Mucosa of descending colon (tissue), 3 donors: ENCODE measurements at regions not wholly inside any gene's neighbourhood (a gene's known extent, or its start where the extent isn't known, plus 50 kb on each side); places are given as distances from the start of the nearest gene placed in this dataset.
A peak's percentile ranks its signal among the peaks of the same experiment; 100 is the strongest.

Source experiments
- ATAC-seq: fragments of 200-7000 bp; cut with Tn5 transposase; one replicate; pipeline ENCODE4 v1.9.1; 2020; ENCODE audit warnings: mild to moderate bottlenecking, moderate library complexity
- DNase-seq, 3 donors: peaks; one replicate each; pipeline ENCODE4 v3.0.0-alpha.2; 2020
- H3K36me3 ChIP-seq: fragments of 200-600 bp; one replicate; pipeline ENCODE4 v1.8.0; 2021; ENCODE audit warnings: low read depth, mild to moderate bottlenecking
- H3K4me1 ChIP-seq: fragments of 200-600 bp; one replicate; pipeline ENCODE4 v1.8.0; 2021; ENCODE audit warnings: low read depth, mild to moderate bottlenecking
- H3K4me3 ChIP-seq: fragments of 200-600 bp; one replicate; pipeline ENCODE4 v1.8.0; 2021; ENCODE audit warnings: mild to moderate bottlenecking
- H3K9me3 ChIP-seq: fragments of 200-600 bp; one replicate; pipeline ENCODE4 v1.8.0; 2021; ENCODE audit warnings: mild to moderate bottlenecking
- intact Hi-C, 2 donors: fragments of 100-400 bp; cut with DNase I in 1 of 2; cut with micrococcal nuclease in 1 of 2; formaldehyde crosslinking; loops; one replicate each; pipeline versions ENCODE4 v1.11.0 to v1.11.1; 2022; cut with DNase I, micrococcal nuclease
- TF ChIP-seq, protein P1 (sequence below): fragments of 200-600 bp; IDR thresholded peaks from one replicate; pipeline ENCODE4 v1.8.0; 2022; ENCODE audit warnings: antibody characterized with exemption, mild to moderate bottlenecking
- donor health status: DM: no; HTN: no; CAD: no; lungs with moderate emphysema.
- donor health status: DM: no; HTN: no; CAD: no.
- donor health status: DM: no; HTN: yes; CAD: no.

- TF ChIP-seq, protein P1, sequence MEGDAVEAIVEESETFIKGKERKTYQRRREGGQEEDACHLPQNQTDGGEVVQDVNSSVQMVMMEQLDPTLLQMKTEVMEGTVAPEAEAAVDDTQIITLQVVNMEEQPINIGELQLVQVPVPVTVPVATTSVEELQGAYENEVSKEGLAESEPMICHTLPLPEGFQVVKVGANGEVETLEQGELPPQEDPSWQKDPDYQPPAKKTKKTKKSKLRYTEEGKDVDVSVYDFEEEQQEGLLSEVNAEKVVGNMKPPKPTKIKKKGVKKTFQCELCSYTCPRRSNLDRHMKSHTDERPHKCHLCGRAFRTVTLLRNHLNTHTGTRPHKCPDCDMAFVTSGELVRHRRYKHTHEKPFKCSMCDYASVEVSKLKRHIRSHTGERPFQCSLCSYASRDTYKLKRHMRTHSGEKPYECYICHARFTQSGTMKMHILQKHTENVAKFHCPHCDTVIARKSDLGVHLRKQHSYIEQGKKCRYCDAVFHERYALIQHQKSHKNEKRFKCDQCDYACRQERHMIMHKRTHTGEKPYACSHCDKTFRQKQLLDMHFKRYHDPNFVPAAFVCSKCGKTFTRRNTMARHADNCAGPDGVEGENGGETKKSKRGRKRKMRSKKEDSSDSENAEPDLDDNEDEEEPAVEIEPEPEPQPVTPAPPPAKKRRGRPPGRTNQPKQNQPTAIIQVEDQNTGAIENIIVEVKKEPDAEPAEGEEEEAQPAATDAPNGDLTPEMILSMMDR, result no peak
- intact Hi-C loops, result no loop called here
- no peak for ATAC-seq
- no peaks in the 10 kb centered on the region for H3K4me1 ChIP-seq
- no peak for DNase-seq
- H3K4me3 ChIP-seq, result no peak overlapping the region
- H3K36me3 ChIP-seq, result no peaks in the 10 kb centered on the region
- H3K9me3 ChIP-seq, result no peaks in the 10 kb centered on the region
Measured at GRCh38 chr20:18971574-18971973, 158.0 kb downstream of the SCP2D1 start.

DNA sequence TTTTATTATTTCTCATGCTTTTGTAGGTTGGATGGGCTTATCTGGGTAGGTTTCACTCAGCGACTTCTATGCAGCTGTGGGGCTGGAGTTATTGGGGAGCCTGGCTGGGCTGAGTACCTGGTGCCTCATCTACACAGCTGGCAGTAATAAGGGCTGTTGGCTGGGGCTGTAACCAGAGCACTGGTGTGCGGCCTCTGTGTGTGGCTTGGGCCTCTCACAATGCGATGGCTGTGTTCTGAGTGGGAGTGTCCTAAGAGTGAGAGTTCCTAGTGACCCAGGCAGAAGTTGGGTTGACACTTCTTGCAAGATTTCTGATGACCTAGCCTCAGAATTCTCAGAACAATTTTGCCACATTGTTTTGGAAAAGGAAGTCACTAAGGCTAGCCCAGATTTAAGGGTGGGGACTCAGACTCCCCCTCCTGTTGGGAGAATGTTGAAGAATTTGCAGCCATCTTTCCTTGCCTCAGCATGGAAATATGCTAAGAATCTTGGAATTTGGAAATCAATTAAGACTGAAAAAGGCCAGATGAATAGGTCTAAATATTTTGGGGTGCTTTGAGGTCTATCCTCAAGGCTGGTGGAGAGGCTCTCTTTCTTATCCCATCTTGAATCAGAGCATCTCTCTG is 158.8 kb downstream of the SCP2D1 start:
- H3K4me1 ChIP-seq, result no peaks in the 10 kb centered on the region
- intact Hi-C loops, result no loop called here
- H3K4me3 ChIP-seq, result no peak overlapping the region
- TF ChIP-seq, protein P1, result no peak
- ATAC-seq (no peak), DNase-seq (no peak)
- H3K36me3 ChIP-seq, result no peaks in the 10 kb centered on the region
- no peaks in the 10 kb centered on the region for H3K9me3 ChIP-seq

DNA sequence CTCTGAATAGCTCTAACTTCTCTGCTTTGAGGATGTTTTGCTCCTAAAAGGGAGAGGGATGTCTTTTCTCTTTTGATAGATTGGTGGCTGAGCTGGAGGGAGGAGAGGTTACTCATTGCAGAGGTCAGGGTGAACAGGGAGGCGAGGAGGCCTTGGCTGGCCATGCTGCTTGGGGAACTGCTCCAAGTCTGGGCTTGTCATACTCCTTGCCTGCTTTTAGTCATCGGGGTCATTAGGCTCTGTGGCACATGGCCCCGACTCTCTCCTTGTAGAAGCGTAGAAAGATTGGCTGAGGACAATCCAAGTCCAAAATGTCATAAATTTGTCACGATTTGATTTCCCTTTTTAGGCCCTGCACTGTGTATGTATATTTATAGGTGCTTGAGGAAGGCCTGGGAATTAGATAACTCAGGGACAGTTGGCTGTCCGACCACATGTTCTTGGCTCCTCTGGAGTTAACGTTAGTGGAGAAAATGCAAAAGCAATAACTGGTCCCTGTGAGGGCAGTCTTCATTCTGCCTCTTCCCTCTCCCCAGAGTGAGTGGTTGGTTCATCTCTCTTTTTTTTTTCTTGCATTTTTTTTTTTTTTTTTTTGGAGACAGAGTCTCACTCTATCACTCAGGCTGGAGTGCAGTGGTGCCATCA is 160.1 kb downstream of the SCP2D1 start:
- TF ChIP-seq, protein P1, result no peak
- DNase-seq (peak in 2 of 3 donors; percentile 23 to 59), ATAC-seq (peak; percentile 43)
- Histone ChIP-seq H3K9me3 (no peaks in the 10 kb centered on the region), H3K4me3 (no peak overlapping the region), H3K36me3 (no peaks in the 10 kb centered on the region), H3K4me1 (no peaks in the 10 kb centered on the region)
- intact Hi-C loops, result no loop called here

GRCh38 chr20:18974660-18975059 is 161.1 kb downstream of the SCP2D1 start:
- Histone ChIP-seq H3K9me3 (no peaks in the 10 kb centered on the region), H3K4me3 (no peak overlapping the region), H3K36me3 (no peaks in the 10 kb centered on the region), H3K4me1 (no peaks in the 10 kb centered on the region)
- TF ChIP-seq, protein P1, result no peak
- intact Hi-C loops, result no loop called here
- DNase-seq (no peak), ATAC-seq (no peak)

- TF ChIP-seq, protein P1, result no peak
- Histone ChIP-seq H3K4me3 (no peak overlapping the region), H3K9me3 (no peaks in the 10 kb centered on the region), H3K4me1 (no peaks in the 10 kb centered on the region), H3K36me3 (no peaks in the 10 kb centered on the region)
- ATAC-seq (no peak), DNase-seq (no peak)
- intact Hi-C loops, result no loop called here
Measured at GRCh38 chr20:18977441-18977840, 163.9 kb downstream of the SCP2D1 start.
